ENCODE measurements at regions not wholly inside any gene's neighbourhood (a gene's known extent, or its start where the extent isn't known, plus 50 kb on each side); places are given as distances from the start of the nearest gene placed in this dataset.

DNA sequence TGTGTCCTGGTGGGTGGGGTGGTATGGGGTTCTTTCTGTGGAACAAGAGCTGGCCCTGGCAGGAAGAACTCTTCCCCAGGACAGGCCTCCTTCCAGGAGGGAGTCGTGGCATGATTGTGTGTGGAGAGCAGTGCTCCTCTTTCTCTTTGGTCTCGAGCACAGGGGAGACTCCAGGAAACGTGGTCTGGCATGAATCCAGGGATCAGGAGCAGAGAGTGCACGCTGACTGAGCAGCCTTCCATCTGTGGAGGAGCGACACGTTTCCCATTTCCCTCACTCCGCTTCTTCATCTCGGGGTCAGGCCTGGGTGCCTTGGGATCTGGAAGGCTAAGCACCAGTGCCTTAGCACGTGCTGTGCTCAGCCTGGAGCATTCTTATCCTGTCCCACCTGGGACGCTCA, 132.0 kb upstream of the HDAC4 start:
- TF ChIP-seq MEIS1 (CRISPR knock-in tag; IDR thresholded peaks at IDR 0.05; ENCODE audit: borderline replicate concordance): no peak
- TF ChIP-seq, protein P1, sequence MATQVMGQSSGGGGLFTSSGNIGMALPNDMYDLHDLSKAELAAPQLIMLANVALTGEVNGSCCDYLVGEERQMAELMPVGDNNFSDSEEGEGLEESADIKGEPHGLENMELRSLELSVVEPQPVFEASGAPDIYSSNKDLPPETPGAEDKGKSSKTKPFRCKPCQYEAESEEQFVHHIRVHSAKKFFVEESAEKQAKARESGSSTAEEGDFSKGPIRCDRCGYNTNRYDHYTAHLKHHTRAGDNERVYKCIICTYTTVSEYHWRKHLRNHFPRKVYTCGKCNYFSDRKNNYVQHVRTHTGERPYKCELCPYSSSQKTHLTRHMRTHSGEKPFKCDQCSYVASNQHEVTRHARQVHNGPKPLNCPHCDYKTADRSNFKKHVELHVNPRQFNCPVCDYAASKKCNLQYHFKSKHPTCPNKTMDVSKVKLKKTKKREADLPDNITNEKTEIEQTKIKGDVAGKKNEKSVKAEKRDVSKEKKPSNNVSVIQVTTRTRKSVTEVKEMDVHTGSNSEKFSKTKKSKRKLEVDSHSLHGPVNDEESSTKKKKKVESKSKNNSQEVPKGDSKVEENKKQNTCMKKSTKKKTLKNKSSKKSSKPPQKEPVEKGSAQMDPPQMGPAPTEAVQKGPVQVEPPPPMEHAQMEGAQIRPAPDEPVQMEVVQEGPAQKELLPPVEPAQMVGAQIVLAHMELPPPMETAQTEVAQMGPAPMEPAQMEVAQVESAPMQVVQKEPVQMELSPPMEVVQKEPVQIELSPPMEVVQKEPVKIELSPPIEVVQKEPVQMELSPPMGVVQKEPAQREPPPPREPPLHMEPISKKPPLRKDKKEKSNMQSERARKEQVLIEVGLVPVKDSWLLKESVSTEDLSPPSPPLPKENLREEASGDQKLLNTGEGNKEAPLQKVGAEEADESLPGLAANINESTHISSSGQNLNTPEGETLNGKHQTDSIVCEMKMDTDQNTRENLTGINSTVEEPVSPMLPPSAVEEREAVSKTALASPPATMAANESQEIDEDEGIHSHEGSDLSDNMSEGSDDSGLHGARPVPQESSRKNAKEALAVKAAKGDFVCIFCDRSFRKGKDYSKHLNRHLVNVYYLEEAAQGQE (tag by site-specific recombination; IDR thresholded peaks at IDR 0.05): no peak
- TF ChIP-seq, protein P2, sequence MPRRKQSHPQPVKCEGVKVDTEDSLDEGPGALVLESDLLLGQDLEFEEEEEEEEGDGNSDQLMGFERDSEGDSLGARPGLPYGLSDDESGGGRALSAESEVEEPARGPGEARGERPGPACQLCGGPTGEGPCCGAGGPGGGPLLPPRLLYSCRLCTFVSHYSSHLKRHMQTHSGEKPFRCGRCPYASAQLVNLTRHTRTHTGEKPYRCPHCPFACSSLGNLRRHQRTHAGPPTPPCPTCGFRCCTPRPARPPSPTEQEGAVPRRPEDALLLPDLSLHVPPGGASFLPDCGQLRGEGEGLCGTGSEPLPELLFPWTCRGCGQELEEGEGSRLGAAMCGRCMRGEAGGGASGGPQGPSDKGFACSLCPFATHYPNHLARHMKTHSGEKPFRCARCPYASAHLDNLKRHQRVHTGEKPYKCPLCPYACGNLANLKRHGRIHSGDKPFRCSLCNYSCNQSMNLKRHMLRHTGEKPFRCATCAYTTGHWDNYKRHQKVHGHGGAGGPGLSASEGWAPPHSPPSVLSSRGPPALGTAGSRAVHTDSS (tag by site-specific recombination; IDR thresholded peaks at IDR 0.05): no peak
- no peak for TF ChIP-seq ZNF138 (tag by site-specific recombination; IDR thresholded peaks at IDR 0.05; ENCODE audit: borderline replicate concordance)
- TF ChIP-seq, protein P3, sequence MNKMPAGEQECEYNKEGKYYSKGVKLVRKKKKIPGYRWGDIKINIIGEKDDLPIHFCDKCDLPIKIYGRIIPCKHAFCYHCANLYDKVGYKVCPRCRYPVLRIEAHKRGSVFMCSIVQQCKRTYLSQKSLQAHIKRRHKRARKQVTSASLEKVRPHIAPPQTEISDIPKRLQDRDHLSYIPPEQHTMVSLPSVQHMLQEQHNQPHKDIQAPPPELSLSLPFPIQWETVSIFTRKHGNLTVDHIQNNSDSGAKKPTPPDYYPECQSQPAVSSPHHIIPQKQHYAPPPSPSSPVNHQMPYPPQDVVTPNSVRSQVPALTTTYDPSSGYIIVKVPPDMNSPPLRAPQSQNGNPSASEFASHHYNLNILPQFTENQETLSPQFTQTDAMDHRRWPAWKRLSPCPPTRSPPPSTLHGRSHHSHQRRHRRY (tag by site-specific recombination; IDR thresholded peaks at IDR 0.05): no peak
- no peak for TF ChIP-seq YY1 (tag by site-specific recombination; IDR thresholded peaks at IDR 0.05)
- TF ChIP-seq CTCF (tag by site-specific recombination; IDR thresholded peaks at IDR 0.05): no peak
- TF ChIP-seq ZBTB49 (tag by site-specific recombination; IDR thresholded peaks at IDR 0.05; ENCODE audit: low read depth): no peak

Data from HEK293 (cell line).